GM12864 (cell line): ENCODE measurements at regions not wholly inside any gene's neighbourhood (a gene's known extent, or its start where the extent isn't known, plus 50 kb on each side); places are given as distances from the start of the nearest gene placed in this dataset.

Source experiments
- DNase-seq: peaks from one replicate; pipeline ENCODE4 v3.0.0-alpha.2; 2011; ENCODE audit warnings: low read depth
- H3K4me3 ChIP-seq: 2 replicates; pipeline ENCODE4 v1.5.1; 2011; ENCODE audit warnings: mild to moderate bottlenecking, low read depth, low read length, control low read depth
- TF ChIP-seq, protein P1 (sequence below): IDR thresholded peaks from 2 replicates; pipeline ENCODE4 v1.5.1; 2011; ENCODE audit warnings: low read depth, mild to moderate bottlenecking, moderate library complexity, low read length, control low read depth, inconsistent platforms; ENCODE audit errors: missing control alignments

DNA sequence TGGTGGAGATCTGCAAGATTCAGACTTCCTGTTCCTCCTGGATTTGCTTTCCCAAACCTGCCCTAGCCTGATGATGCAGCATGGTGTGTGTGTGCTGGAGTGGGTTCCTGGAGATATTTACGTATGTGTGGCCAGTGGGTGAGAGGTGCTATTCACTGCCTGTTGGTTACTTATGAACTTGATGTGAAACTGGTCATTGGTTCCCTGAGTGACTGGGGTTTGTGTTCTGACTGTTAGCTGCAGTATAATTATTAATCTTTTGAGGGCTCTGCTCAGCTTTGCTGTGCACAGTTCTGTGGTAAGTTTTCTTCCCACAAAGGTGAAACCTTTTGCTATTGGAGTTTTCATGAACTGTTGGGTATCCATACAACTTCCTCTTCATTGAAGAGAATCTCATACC lies 541.8 kb upstream of the FBXO33 start:
- DNase-seq: no peak
- no peak overlapping the region for H3K4me3 ChIP-seq
- TF ChIP-seq, protein P1, sequence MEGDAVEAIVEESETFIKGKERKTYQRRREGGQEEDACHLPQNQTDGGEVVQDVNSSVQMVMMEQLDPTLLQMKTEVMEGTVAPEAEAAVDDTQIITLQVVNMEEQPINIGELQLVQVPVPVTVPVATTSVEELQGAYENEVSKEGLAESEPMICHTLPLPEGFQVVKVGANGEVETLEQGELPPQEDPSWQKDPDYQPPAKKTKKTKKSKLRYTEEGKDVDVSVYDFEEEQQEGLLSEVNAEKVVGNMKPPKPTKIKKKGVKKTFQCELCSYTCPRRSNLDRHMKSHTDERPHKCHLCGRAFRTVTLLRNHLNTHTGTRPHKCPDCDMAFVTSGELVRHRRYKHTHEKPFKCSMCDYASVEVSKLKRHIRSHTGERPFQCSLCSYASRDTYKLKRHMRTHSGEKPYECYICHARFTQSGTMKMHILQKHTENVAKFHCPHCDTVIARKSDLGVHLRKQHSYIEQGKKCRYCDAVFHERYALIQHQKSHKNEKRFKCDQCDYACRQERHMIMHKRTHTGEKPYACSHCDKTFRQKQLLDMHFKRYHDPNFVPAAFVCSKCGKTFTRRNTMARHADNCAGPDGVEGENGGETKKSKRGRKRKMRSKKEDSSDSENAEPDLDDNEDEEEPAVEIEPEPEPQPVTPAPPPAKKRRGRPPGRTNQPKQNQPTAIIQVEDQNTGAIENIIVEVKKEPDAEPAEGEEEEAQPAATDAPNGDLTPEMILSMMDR: no peak

DNA sequence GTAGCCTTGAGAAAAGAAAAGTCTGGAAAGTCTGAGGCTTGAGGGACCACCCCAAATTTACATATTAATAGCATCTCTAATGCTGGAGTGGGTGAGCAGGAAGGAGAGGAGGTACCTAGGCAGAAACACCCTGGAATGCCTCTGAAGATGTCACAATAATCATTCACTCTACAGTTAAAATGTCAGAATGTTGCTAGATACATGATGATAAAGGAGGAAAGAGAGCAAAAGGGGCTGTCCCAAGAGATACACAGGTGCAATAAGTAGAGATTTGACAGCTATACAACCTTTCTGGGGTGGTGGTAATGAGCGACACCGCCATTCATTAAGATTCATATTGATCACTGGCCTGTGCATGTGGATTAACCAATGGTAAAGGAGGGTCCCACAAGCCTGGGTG lies 540.5 kb upstream of the FBXO33 start:
- DNase-seq: no peak
- no peak overlapping the region for H3K4me3 ChIP-seq
- TF ChIP-seq, protein P1: no peak

DNA sequence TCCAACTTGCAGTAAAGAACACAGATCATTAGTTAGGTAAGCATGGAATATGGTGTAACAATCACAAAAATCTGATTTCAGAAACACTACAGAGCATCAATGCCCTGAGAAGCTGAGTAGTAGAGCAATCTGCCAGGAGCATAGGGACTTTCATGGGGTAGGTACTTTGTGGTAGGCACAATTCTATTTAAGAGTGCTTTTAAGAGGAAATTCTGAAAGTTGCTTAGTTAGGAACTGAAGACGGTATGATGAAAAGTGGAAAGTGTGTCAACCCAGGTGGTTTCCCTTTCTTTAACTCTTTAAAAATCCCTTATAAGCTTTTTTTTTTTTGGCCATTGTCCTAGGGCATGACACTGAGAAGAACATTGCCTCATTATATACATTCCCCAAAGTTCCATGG lies 535.7 kb upstream of the FBXO33 start:
- DNase-seq: no peak
- TF ChIP-seq, protein P1: no peak
- H3K4me3 ChIP-seq: no peak overlapping the region

DNA sequence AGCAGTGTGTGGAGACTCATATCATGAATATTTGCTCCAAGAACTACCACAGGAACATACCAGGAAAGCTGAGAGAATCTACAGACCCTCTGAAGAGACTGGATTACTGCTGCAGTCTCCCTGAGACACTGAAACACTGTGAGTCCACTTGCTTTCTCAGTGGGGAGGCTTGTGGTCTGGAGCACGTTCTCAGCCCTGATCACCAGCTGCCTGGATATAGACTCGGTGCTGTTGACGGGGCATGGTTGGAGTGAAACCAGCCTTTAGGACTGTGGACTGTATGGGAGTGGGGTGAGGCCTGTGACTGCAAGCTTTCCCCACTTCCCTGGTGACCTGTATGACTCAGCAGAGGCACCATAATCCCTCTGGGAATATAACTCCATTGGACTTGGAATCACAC lies 525.8 kb upstream of the FBXO33 start:
- TF ChIP-seq, protein P1: no peak
- H3K4me3 ChIP-seq: no peak overlapping the region
- DNase-seq: no peak

DNA sequence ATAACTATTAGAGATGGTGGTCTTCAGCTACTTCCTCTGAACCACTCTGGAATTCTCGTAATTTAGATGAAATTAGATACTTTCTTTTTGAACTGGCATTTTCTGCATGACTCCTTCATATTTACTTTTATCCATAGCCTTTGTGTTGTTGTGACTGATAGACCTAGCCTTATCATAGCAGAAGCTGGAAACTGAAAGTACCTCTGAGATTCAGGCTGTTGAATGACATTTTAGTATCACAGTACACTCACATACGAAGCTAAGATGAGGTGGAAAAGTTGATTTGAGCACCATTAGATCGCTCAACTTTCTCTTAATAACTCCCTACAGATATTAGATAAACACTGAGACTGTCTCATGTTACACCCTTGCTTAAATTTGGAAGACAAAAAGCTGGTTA lies 525.1 kb upstream of the FBXO33 start:
- no peak for DNase-seq
- TF ChIP-seq, protein P1: no peak
- H3K4me3 ChIP-seq: no peak overlapping the region

DNA sequence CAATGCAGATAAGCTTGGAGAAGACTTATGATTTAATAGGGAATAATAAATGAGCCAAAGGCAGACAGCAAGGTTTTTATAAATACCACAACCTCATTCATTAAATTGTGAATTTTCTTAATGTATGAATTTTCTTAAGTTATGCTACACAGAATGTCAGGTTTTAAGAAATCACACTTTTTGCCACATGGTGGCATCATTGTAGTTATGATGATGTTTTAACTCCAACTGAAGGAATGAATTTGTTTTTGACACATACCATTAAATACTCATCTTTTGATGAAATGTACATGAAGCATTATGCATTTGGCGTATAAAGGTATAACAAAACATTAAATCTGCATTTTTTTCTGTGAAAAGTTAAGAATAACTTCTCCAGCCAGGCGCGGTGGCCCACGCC lies 524.1 kb upstream of the FBXO33 start:
- H3K4me3 ChIP-seq: no peak overlapping the region
- no peak for DNase-seq
- TF ChIP-seq, protein P1: no peak

DNA sequence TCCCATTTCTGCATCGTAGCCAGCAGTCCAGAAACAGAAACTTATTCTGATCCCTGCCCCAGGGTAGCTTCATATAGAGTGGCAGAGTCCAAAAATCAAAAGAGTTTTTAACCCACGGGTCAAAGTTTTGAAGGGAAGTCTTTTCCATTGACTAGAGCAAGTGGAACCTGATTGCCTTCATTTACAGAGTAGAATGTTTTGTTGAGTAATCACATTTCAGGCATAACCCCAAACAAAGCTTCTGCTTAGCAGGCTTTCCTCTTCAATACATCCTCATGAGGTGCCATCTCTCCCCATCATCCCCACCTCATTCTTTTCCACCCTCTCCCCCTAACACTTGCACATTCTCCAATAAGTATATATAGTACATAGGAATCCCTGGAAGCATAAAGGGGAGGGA lies 516.0 kb upstream of the FBXO33 start:
- no peak overlapping the region for H3K4me3 ChIP-seq
- TF ChIP-seq, protein P1: no peak
- DNase-seq: no peak
